ENCODE measurements at regions not wholly inside any gene's neighbourhood (a gene's known extent, or its start where the extent isn't known, plus 50 kb on each side); places are given as distances from the start of the nearest gene placed in this dataset.

- Histone ChIP-seq H3K27me3 (ENCODE audit: control insufficient read depth in 2 of 2, insufficient read depth in 2 of 2, low read length in 2 of 2) (peaks cover 0 to 3% of the 10 kb centered on the region in 2 experiments; a peak in 2 of 5 replicates), H3K9ac (ENCODE audit: insufficient read depth in 1 of 2, low read depth in 2 of 2, low read length in 2 of 2) (no peak overlapping the region), H3K27ac (ENCODE audit: extremely low read depth, low read depth, low read length) (no peak overlapping the region), H3K4me3 (no peak overlapping the region), H3K36me3 (ENCODE audit: control insufficient read depth, insufficient read depth, low read length) (no peaks in the 10 kb centered on the region), H4K20me1 (replicated peaks; ENCODE audit: control insufficient read depth, insufficient read depth, low read length) (no peaks in the 10 kb centered on the region), H3K9me1 (ENCODE audit: control insufficient read depth, insufficient read depth, low read length) (no peaks in the 10 kb centered on the region), H3K4me1 (replicated peaks in 1 of 2; ENCODE audit: control insufficient read depth in 2 of 2, insufficient read depth in 2 of 2, low read length in 2 of 2) (no peaks in the 10 kb centered on the region), H2AFZ (ENCODE audit: low read depth, low read length) (no peak overlapping the region), H3K79me2 (ENCODE audit: control insufficient read depth, insufficient read depth, low read length) (no peaks in the 10 kb centered on the region), H3K4me2 (ENCODE audit: insufficient read depth, low read length) (no peak overlapping the region), H3K9me3 (replicated peaks; ENCODE audit: control insufficient read depth, insufficient read depth, low read depth, low read length) (no peaks in the 10 kb centered on the region)
- CTCF ChIA-PET (ENCODE audit: low intra/inter-chr PET ratio) = no interaction called here
- no peak for TF ChIP-seq ZNF41 (CRISPR knock-in tag; conservative IDR thresholded peaks at IDR 0.05)
- no peak for TF ChIP-seq ZNF124 (CRISPR knock-in tag; IDR thresholded peaks at IDR 0.05)
- no peak for TF ChIP-seq ARID2 (IDR thresholded peaks at IDR 0.05)
- no peak for TF ChIP-seq HDAC3 (IDR thresholded peaks at IDR 0.05; ENCODE audit: borderline replicate concordance, partially characterized antibody)
- TF ChIP-seq GATAD2A (IDR thresholded peaks at IDR 0.05) = no peak
- in situ Hi-C loops (cut with MboI) = no loop called here
- DNase-seq (ENCODE audit: extremely low read depth in 1 of 4, low spot score in 3 of 4) = no peak
- BruUV-seq (replicated peaks) = no TSS peak
- 0% methylated on average over 2 of the region's 2 CpGs for WGBS (ENCODE audit: insufficient coverage, low coverage, missing lambda C conversion rate)
- intact Hi-C loops (cut with micrococcal nuclease) = no loop called here
- ATAC-seq = no peak
- FAIRE-seq = no peak
- POLR2A ChIA-PET = no interaction called here
Measured at GRCh38 chr12:107284692-107285091, 191.3 kb upstream of the CRY1 start.

GRCh38 chr12:107287436-107288413 is 194.4 kb upstream of the CRY1 start:
- CTCF ChIA-PET (ENCODE audit: low intra/inter-chr PET ratio) = no interaction called here
- intact Hi-C loops (cut with micrococcal nuclease) (no loop called here), in situ Hi-C loops (cut with MboI) (no loop called here)
- no TSS peak for BruUV-seq (replicated peaks)
- Histone ChIP-seq H3K9me1 (ENCODE audit: control insufficient read depth, insufficient read depth, low read length) (no peaks in the 10 kb centered on the region), H3K4me1 (replicated peaks in 1 of 2; ENCODE audit: control insufficient read depth in 2 of 2, insufficient read depth in 2 of 2, low read length in 2 of 2) (no peaks in the 10 kb centered on the region), H4K20me1 (replicated peaks; ENCODE audit: control insufficient read depth, insufficient read depth, low read length) (0 out of 2 replicates have a peak, but pooled peaks cover 3% of the 10 kb centered on the region), H3K79me2 (ENCODE audit: control insufficient read depth, insufficient read depth, low read length) (no peaks in the 10 kb centered on the region), H3K27me3 (ENCODE audit: control insufficient read depth in 2 of 2, insufficient read depth in 2 of 2, low read length in 2 of 2) (peaks cover 3% of the 10 kb centered on the region in 2 experiments; a peak in 2 of 5 replicates), H3K4me2 (ENCODE audit: insufficient read depth, low read length) (no peak overlapping the region), H3K36me3 (ENCODE audit: control insufficient read depth, insufficient read depth, low read length) (no peaks in the 10 kb centered on the region), H3K4me3 (no peak overlapping the region), H3K9ac (ENCODE audit: insufficient read depth in 1 of 2, low read depth in 2 of 2, low read length in 2 of 2) (no peak overlapping the region), H3K9me3 (replicated peaks; ENCODE audit: control insufficient read depth, insufficient read depth, low read depth, low read length) (no peaks in the 10 kb centered on the region), H2AFZ (ENCODE audit: low read depth, low read length) (no peak overlapping the region), H3K27ac (ENCODE audit: extremely low read depth, low read depth, low read length) (no peak overlapping the region)
- FAIRE-seq (no peak), ATAC-seq (no peak), DNase-seq (ENCODE audit: extremely low read depth in 1 of 4, low spot score in 3 of 4) (no peak)
- POLR2A ChIA-PET = interaction anchor here (1.6 kb wide), 1 partner anchor 10 kb away, joined by 3 read pairs; no protein-coding TSS in a partner anchor
- WGBS (ENCODE audit: insufficient coverage, low coverage, missing lambda C conversion rate) = 0% methylated on average over 11 of the region's 11 CpGs
- TF ChIP-seq EP400 (IDR thresholded peaks at IDR 0.05) = no peak
- no peak for TF ChIP-seq ZNF274 (IDR thresholded peaks at IDR 0.05; ENCODE audit: borderline replicate concordance, low read depth, low read length)
- TF ChIP-seq ZNF79 (CRISPR knock-in tag; IDR thresholded peaks at IDR 0.05; ENCODE audit: low read depth) = no peak
- no peak for TF ChIP-seq ELK3 (CRISPR knock-in tag; IDR thresholded peaks at IDR 0.05)
- TF ChIP-seq CREB3L1 (IDR thresholded peaks at IDR 0.05; ENCODE audit: borderline replicate concordance, low read depth) = no peak
- TF ChIP-seq ETV6 (IDR thresholded peaks at IDR 0.05; ENCODE audit: borderline replicate concordance in 1 of 2, low read depth in 2 of 2, low read length in 1 of 2) = no peak
- no peak for TF ChIP-seq ETV6 (CRISPR knock-in tag; IDR thresholded peaks at IDR 0.05; ENCODE audit: borderline replicate concordance)
- TF ChIP-seq CXXC5 (CRISPR knock-in tag; IDR thresholded peaks at IDR 0.05) = no peak
